NCI-H1092 treated with DMSO at 0.1 percent for 48 hours (cell line): ENCODE measurements at regions not wholly inside any gene's neighbourhood (a gene's known extent, or its start where the extent isn't known, plus 50 kb on each side); places are given as distances from the start of the nearest gene placed in this dataset.
"Not testable (repeated sequence)": the region's sequence is repeated elsewhere in the genome, so short reads cannot be mapped to it uniquely, and the experiment has no call there.

Experiments used
- DNase-seq: peaks from one replicate; lab custom pipeline; 2025; lab: John Stamatoyannopoulos, UW

- DNase-seq: no peak
These were observed 359.9 kb downstream of the ADGRD1 start for GRCh38 chr12:131313635-131314034.

GRCh38 chr12:131314524-131315090 lies 360.9 kb downstream of the ADGRD1 start:
- DNase-seq: no peak

- DNase-seq: no peak
These were observed 361.9 kb downstream of the ADGRD1 start for GRCh38 chr12:131315601-131316000.

GRCh38 chr12:131316388-131316787 lies 362.7 kb downstream of the ADGRD1 start:
- no peak for DNase-seq

- DNase-seq: no peak
These were observed 364.5 kb downstream of the ADGRD1 start for GRCh38 chr12:131318045-131318685.

- no peak for DNase-seq
These were observed 368.3 kb downstream of the ADGRD1 start for GRCh38 chr12:131321988-131322387.

- not testable (repeated sequence) for DNase-seq
These were observed 368.8 kb downstream of the ADGRD1 start for GRCh38 chr12:131322460-131322859.

- DNase-seq: no peak
These were observed 370.2 kb downstream of the ADGRD1 start for GRCh38 chr12:131323879-131324278.

GRCh38 chr12:131327521-131328488 lies 374.1 kb downstream of the ADGRD1 start:
- no peak for DNase-seq

- not testable (repeated sequence) for DNase-seq
These were observed 375.4 kb downstream of the ADGRD1 start for GRCh38 chr12:131328861-131329845.

- no peak for DNase-seq
These were observed 376.6 kb downstream of the ADGRD1 start for GRCh38 chr12:131330106-131330815.

GRCh38 chr12:131331148-131331750 lies 377.5 kb downstream of the ADGRD1 start:
- DNase-seq: no peak

GRCh38 chr12:131332224-131332623 lies 378.5 kb downstream of the ADGRD1 start:
- DNase-seq: no peak

- no peak for DNase-seq
These were observed 377.8 kb upstream of the SFSWAP start for GRCh38 chr12:131333136-131333535.

GRCh38 chr12:131333621-131334440 lies 377.1 kb upstream of the SFSWAP start:
- DNase-seq: no peak

- DNase-seq: no peak
These were observed 376.1 kb upstream of the SFSWAP start for GRCh38 chr12:131334835-131335234.

- no peak for DNase-seq
These were observed 375.4 kb upstream of the SFSWAP start for GRCh38 chr12:131335456-131335855.

- DNase-seq: not testable (repeated sequence)
These were observed 373.0 kb upstream of the SFSWAP start for GRCh38 chr12:131337861-131338260.

GRCh38 chr12:131340616-131341210 lies 370.2 kb upstream of the SFSWAP start:
- no peak for DNase-seq
